ENCODE measurements at regions not wholly inside any gene's neighbourhood (a gene's known extent, or its start where the extent isn't known, plus 50 kb on each side); places are given as distances from the start of the nearest gene placed in this dataset.

DNA sequence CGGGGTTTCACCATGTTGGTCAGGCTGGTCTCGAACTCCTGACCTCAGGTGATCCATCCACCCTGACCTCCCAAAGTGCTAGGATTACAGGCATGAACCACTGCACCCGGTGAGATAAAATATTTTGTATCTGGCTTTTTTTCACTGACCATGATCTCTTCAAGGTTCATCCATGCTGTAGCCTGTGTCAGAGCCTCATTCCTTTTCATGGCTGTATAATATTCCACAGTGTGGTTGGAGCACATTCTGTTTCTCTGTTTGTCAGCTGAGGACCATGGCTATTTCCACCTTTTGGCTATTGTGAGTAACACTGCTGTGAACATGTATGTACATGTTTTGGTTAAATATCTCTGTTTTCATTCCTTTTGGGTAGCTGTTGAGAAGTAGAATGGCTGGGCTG is 169.2 kb downstream of the SHOX start:
- ChIA-PET POLR2A (ENCODE audit: partially characterized antibody) (no interaction called here), CTCF (ENCODE audit: partially characterized antibody) (no interaction called here)
- no peak overlapping the region for H2AK5ac ChIP-seq (ENCODE audit: low read depth, low read length)
- no peak overlapping the region for H2BK12ac ChIP-seq (ENCODE audit: low read depth, low read length)
- no peak overlapping the region for H3K56ac ChIP-seq (replicated peaks; ENCODE audit: insufficient read length, low read depth, low read length)
- no peak overlapping the region for H3K4me3 ChIP-seq (ENCODE audit: extremely low read depth in 1 of 4, insufficient read depth in 2 of 4, low read depth in 3 of 4, low read length in 4 of 4)
- H2BK15ac ChIP-seq (ENCODE audit: low read length), result no peak overlapping the region
- no peak for TF ChIP-seq MAFK (IDR thresholded peaks at IDR 0.05; ENCODE audit: low read depth, low read length)
- DNase-seq (ENCODE audit: low read depth in 1 of 2, low spot score in 2 of 2) (no peak), FAIRE-seq (no peak)
- H2AFZ ChIP-seq (ENCODE audit: low read length), result no peak overlapping the region
- H3K79me1 ChIP-seq (ENCODE audit: low read depth, low read length), result no peaks in the 10 kb centered on the region
- no peak overlapping the region for H4K91ac ChIP-seq (replicated peaks; ENCODE audit: insufficient read length, low read length)
- 91% methylated on average over 3 of the region's 3 CpGs; no CpG with 5 or more reads in 1 of the 2 experiments for WGBS, 2 experiments (ENCODE audit: extremely low coverage in 1 of 2, insufficient coverage in 1 of 2, insufficient read length in 1 of 2, insufficient replicate concordance in 2 of 2, low coverage in 1 of 2, low lambda C conversion rate in 2 of 2, missing lambda C conversion rate in 1 of 2)
- H4K5ac ChIP-seq (ENCODE audit: insufficient read length, low read depth, low read length), result no peak overlapping the region
- peaks cover 0 to 2% (median 0%) of the 10 kb centered on the region in 4 experiments; a peak in 1 of 7 replicates for H3K27me3 ChIP-seq (replicated peaks in 1 of 4; ENCODE audit: control insufficient read depth in 3 of 4, extremely low read depth in 1 of 4, insufficient read depth in 3 of 4, low read length in 3 of 4)
- no peaks in the 10 kb centered on the region for H3K9me3 ChIP-seq (ENCODE audit: insufficient read depth in 2 of 2, low read depth in 1 of 2, low read length in 1 of 2)
- 0 out of 2 replicates have a peak overlapping the region, but pooled peaks have one; percentile 34 for H2BK20ac ChIP-seq (ENCODE audit: low read length)
- H3K4ac ChIP-seq (replicated peaks; ENCODE audit: insufficient read length, low read depth, low read length), result no peak overlapping the region
- H3K4me2 ChIP-seq (ENCODE audit: insufficient read depth in 1 of 2, low read depth in 2 of 2, low read length in 2 of 2), result no peak overlapping the region
- 0 out of 7 replicates have a peak, but pooled peaks cover 0 to 3% (median 0%) of the 10 kb centered on the region in 4 experiments for H3K4me1 ChIP-seq (replicated peaks in 1 of 4; ENCODE audit: control insufficient read depth in 3 of 4, insufficient read depth in 4 of 4, low read length in 3 of 4)
- H2BK120ac ChIP-seq (replicated peaks; ENCODE audit: low read depth, low read length), result no peak overlapping the region
- H3K79me2 ChIP-seq (ENCODE audit: control insufficient read depth in 1 of 2, insufficient read depth in 2 of 2, low read length in 2 of 2), result no peaks in the 10 kb centered on the region
- H3K18ac ChIP-seq (ENCODE audit: extremely low read depth, low read length), result no peak overlapping the region
- no peaks in the 10 kb centered on the region for H4K20me1 ChIP-seq (replicated peaks in 1 of 2; ENCODE audit: control insufficient read depth in 1 of 2, insufficient read depth in 2 of 2, low read length in 2 of 2)
- no peak overlapping the region for H4K8ac ChIP-seq (ENCODE audit: extremely low read depth, insufficient read depth, low read length)
- H3K36me3 ChIP-seq (ENCODE audit: control insufficient read depth in 2 of 4, insufficient read depth in 4 of 4, low read length in 3 of 4), result no peaks in the 10 kb centered on the region
- H3K23ac ChIP-seq (ENCODE audit: insufficient read length), result no peak overlapping the region
- H3K9ac ChIP-seq (replicated peaks in 1 of 4; ENCODE audit: extremely low read depth in 1 of 4, low read depth in 3 of 4, low read length in 3 of 4), result no peak overlapping the region
- no peaks in the 10 kb centered on the region; the same call in 1 of the 2 replicates for H3K23me2 ChIP-seq (ENCODE audit: low read depth, low read length)
- no peak overlapping the region for H3K14ac ChIP-seq (ENCODE audit: insufficient read length)
- H3K27ac ChIP-seq (ENCODE audit: low read depth, low read length), result no peak overlapping the region
- no peak overlapping the region for H2BK5ac ChIP-seq (ENCODE audit: low read depth, low read length)

Data from H1 (cell line).